HEK293 (cell line): ENCODE measurements at regions not wholly inside any gene's neighbourhood (a gene's known extent, or its start where the extent isn't known, plus 50 kb on each side); places are given as distances from the start of the nearest gene placed in this dataset.

Experiments used
- CTCF ChIA-PET: fragments of 350-600 bp; formaldehyde crosslinking; extraction: SDS; loops from one replicate; lab custom pipeline; 2021; ENCODE audit warnings: antibody characterized with exemption; lab: Yijun Ruan, JAX
- POLR2A ChIA-PET: fragments of 300-600 bp; formaldehyde crosslinking; extraction: SDS; loops from one replicate; lab custom pipeline; 2020; ENCODE audit warnings: antibody characterized with exemption, inconsistent platforms; lab: Yijun Ruan, JAX
- H3K27ac ChIP-seq: fragments of 200-500 bp; sonication (Bioruptor generic); 2 replicates; pipeline ENCODE4 v1.5.1; 2014; ENCODE audit warnings: low read depth, low read length, control low read depth, inconsistent platforms; ENCODE audit errors: extremely low read depth
- H3K36me3 ChIP-seq, 2 experiments: fragments of 200-500 bp in 1 of 2; sonication (Bioruptor generic) in 1 of 2; 1 replicate in 1 of 2; 2 replicates in 1 of 2; pipeline ENCODE4 v1.5.1; 2014 to 2017; ENCODE audit warnings: inconsistent platforms in 2 of 2, low read length in 2 of 2; ENCODE audit not compliant: control insufficient read depth in 2 of 2, insufficient read depth in 1 of 2
- H3K4me1 ChIP-seq: fragments of 200-500 bp; sonication (Bioruptor generic); 2 replicates; pipeline ENCODE4 v1.5.1; 2014; ENCODE audit warnings: mild to moderate bottlenecking, low read length, inconsistent platforms; ENCODE audit not compliant: control insufficient read depth, insufficient read depth
- H3K4me3 ChIP-seq: 2 replicates; pipeline ENCODE4 v1.5.1; 2011; ENCODE audit warnings: low read depth, mild to moderate bottlenecking, control low read depth, low read length, moderate library complexity
- H3K9me3 ChIP-seq: fragments of 200-500 bp; sonication (Bioruptor generic); 2 replicates; pipeline ENCODE4 v1.5.1; 2014; ENCODE audit warnings: low read depth, low read length, inconsistent platforms; ENCODE audit not compliant: control insufficient read depth, insufficient read depth
- HIC1 ChIP-seq: fragments of 450-650 bp; formaldehyde crosslinking; IDR thresholded peaks from 2 replicates; pipeline ENCODE4 v1.5.1; 2016; ENCODE audit warnings: missing biosample characterization, missing genetic modification characterization
- REST ChIP-seq: fragments of 450-650 bp; formaldehyde crosslinking; IDR thresholded peaks from 2 replicates; pipeline ENCODE4 v1.5.1; 2016; ENCODE audit warnings: missing biosample characterization, missing genetic modification characterization
- SETDB1 ChIP-seq: IDR thresholded peaks from one replicate; pipeline ENCODE4 v1.6.1; 2017; ENCODE audit warnings: mild to moderate bottlenecking, low read length, moderate library complexity, mixed read lengths; ENCODE audit not compliant: insufficient read length
- YY1 ChIP-seq: fragments of 450-650 bp; formaldehyde crosslinking; IDR thresholded peaks from 2 replicates; pipeline ENCODE4 v1.5.1; 2018; ENCODE audit warnings: missing biosample characterization, missing genetic modification characterization
- ZFP41 ChIP-seq: fragments of 450-650 bp; formaldehyde crosslinking; IDR thresholded peaks from 2 replicates; pipeline ENCODE4 v1.5.1; 2016; ENCODE audit warnings: missing biosample characterization, missing genetic modification characterization, borderline replicate concordance
- ZNF148 ChIP-seq: fragments of 450-650 bp; formaldehyde crosslinking; IDR thresholded peaks from 2 replicates; pipeline ENCODE4 v1.5.0; 2017; ENCODE audit warnings: missing biosample characterization, missing genetic modification characterization, borderline replicate concordance
- ZNF155 ChIP-seq: fragments of 450-650 bp; formaldehyde crosslinking; IDR thresholded peaks from 2 replicates; pipeline ENCODE4 v1.5.1; 2016; ENCODE audit warnings: missing biosample characterization, missing genetic modification characterization
- ZNF211 ChIP-seq: fragments of 450-650 bp; formaldehyde crosslinking; IDR thresholded peaks from 2 replicates; pipeline ENCODE4 v1.5.1; 2016; ENCODE audit warnings: low read depth, missing biosample characterization, missing genetic modification characterization
- ZNF335 ChIP-seq: fragments of 450-650 bp; formaldehyde crosslinking; conservative IDR thresholded peaks from 2 replicates; pipeline ENCODE4 v1.5.1; 2016; ENCODE audit warnings: missing biosample characterization, missing genetic modification characterization
- ZNF350 ChIP-seq: fragments of 450-650 bp; formaldehyde crosslinking; IDR thresholded peaks from 2 replicates; pipeline ENCODE4 v1.5.0; 2017; ENCODE audit warnings: missing biosample characterization, mild to moderate bottlenecking, missing genetic modification characterization
- ZNF362 ChIP-seq: fragments of 450-650 bp; formaldehyde crosslinking; IDR thresholded peaks from 2 replicates; pipeline ENCODE4 v1.5.1; 2016; ENCODE audit warnings: missing biosample characterization, missing genetic modification characterization
- ZNF600 ChIP-seq: fragments of 450-650 bp; formaldehyde crosslinking; IDR thresholded peaks from 2 replicates; pipeline ENCODE4 v1.5.1; 2016; ENCODE audit warnings: missing biosample characterization, missing genetic modification characterization
- ZNF629 ChIP-seq: fragments of 450-650 bp; formaldehyde crosslinking; IDR thresholded peaks from 2 replicates; pipeline ENCODE4 v1.5.1; 2017; ENCODE audit warnings: missing biosample characterization, missing genetic modification characterization
- ZNF639 ChIP-seq: fragments of 450-650 bp; formaldehyde crosslinking; IDR thresholded peaks from 2 replicates; pipeline ENCODE4 v1.5.1; 2016; ENCODE audit warnings: missing biosample characterization, missing genetic modification characterization
- ZNF654 ChIP-seq: fragments of 450-650 bp; formaldehyde crosslinking; IDR thresholded peaks from 2 replicates; pipeline ENCODE4 v1.5.1; 2016; ENCODE audit warnings: low read depth, missing biosample characterization, missing genetic modification characterization
- ZNF677 ChIP-seq: fragments of 450-650 bp; IDR thresholded peaks from 2 replicates; pipeline ENCODE4 v1.5.0; 2018; ENCODE audit warnings: missing biosample characterization, mild to moderate bottlenecking, missing genetic modification characterization, moderate library complexity
- ZNF776 ChIP-seq: fragments of 450-650 bp; formaldehyde crosslinking; IDR thresholded peaks from 2 replicates; pipeline ENCODE4 v1.5.0; 2017; ENCODE audit warnings: missing biosample characterization, missing genetic modification characterization, borderline replicate concordance

GRCh38 chr3:153023896-153024295, 138.1 kb upstream of the RAP2B start:
- TF ChIP-seq HIC1 (tag by site-specific recombination) (no peak), ZNF639 (tag by site-specific recombination) (no peak), SETDB1 (no peak), ZNF350 (tag by site-specific recombination) (no peak), ZNF211 (tag by site-specific recombination) (no peak), ZNF629 (no peak), ZNF148 (tag by site-specific recombination) (no peak), YY1 (no peak), ZNF776 (tag by site-specific recombination) (no peak), ZNF155 (tag by site-specific recombination) (no peak), ZNF335 (no peak)
- ChIA-PET POLR2A (no interaction called here), CTCF (interaction anchor here (0.5 to 1.1 kb wide), 2 partner anchors 148 to 571 kb away, joined by 3 read pairs; no protein-coding TSS in a partner anchor)
- Histone ChIP-seq H3K4me1 (no peaks in the 10 kb centered on the region), H3K4me3 (no peak overlapping the region), H3K36me3 (no peaks in the 10 kb centered on the region), H3K27ac (no peak overlapping the region), H3K9me3 (no peaks in the 10 kb centered on the region)

- H3K9me3 ChIP-seq: no peaks in the 10 kb centered on the region
- H3K27ac ChIP-seq: no peak overlapping the region
- no peaks in the 10 kb centered on the region for H3K36me3 ChIP-seq
- no peaks in the 10 kb centered on the region for H3K4me1 ChIP-seq
- POLR2A ChIA-PET: no interaction called here
- TF ChIP-seq ZNF654 (tag by site-specific recombination): peak; percentile 74
- TF ChIP-seq ZNF362 (tag by site-specific recombination): no peak
- TF ChIP-seq, all 188 proteins: peak for 1
- CTCF ChIA-PET: interaction anchor here (0.6 to 1.3 kb wide), 7 partner anchors 10 to 846 kb away, joined by 3 to 5 read pairs (median 3); no protein-coding TSS in a partner anchor
- no peak overlapping the region for H3K4me3 ChIP-seq
These were observed 136.0 kb upstream of the RAP2B start for GRCh38 chr3:153026026-153026425.

GRCh38 chr3:153028381-153028780, 133.6 kb upstream of the RAP2B start:
- peak; percentile 47; the same call in 1 of the 2 replicates for TF ChIP-seq ZNF600 (tag by site-specific recombination)
- TF ChIP-seq ZNF677 (tag by site-specific recombination): no peak
- no peak for TF ChIP-seq ZFP41 (tag by site-specific recombination)
- no peak for TF ChIP-seq REST (tag by site-specific recombination)
- no peaks in the 10 kb centered on the region for H3K4me1 ChIP-seq
- CTCF ChIA-PET: no interaction called here
- POLR2A ChIA-PET: interaction anchor here (0.6 kb wide), 1 partner anchor 753 kb away, joined by 6 read pairs; no protein-coding TSS in a partner anchor
- H3K36me3 ChIP-seq: no peaks in the 10 kb centered on the region
- H3K27ac ChIP-seq: no peak overlapping the region
- no peak overlapping the region for H3K4me3 ChIP-seq
- H3K9me3 ChIP-seq: no peaks in the 10 kb centered on the region
